NCI-H1417 (cell line): ENCODE measurements at regions not wholly inside any gene's neighbourhood (a gene's known extent, or its start where the extent isn't known, plus 50 kb on each side); places are given as distances from the start of the nearest gene placed in this dataset.

Source experiments
- DNase-seq, 3 experiments: peaks; one replicate each; lab custom pipeline; 2025; lab: John Stamatoyannopoulos, UW

DNA sequence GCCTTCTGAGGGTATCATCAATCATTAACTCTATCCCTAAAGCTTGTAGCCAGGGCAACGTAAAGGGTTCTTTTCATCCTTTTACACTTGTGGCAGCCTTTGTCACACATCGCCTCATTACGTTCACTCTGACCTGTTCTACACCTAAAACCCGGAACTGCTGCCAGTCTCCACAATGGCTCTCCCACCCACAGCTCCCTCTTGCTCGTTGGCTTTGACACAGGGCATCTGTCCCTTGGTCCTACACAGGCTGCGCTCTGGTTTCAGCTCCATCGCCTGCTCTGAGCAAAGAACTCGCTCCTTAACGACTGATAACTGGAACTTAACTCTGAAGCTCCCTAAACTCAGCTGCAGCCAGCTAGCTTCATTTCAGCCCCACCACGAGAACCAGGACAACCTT lies 112.8 kb upstream of the CTNND2 start:
- peak in 1 of 3 experiments; percentile 24 for DNase-seq

DNA sequence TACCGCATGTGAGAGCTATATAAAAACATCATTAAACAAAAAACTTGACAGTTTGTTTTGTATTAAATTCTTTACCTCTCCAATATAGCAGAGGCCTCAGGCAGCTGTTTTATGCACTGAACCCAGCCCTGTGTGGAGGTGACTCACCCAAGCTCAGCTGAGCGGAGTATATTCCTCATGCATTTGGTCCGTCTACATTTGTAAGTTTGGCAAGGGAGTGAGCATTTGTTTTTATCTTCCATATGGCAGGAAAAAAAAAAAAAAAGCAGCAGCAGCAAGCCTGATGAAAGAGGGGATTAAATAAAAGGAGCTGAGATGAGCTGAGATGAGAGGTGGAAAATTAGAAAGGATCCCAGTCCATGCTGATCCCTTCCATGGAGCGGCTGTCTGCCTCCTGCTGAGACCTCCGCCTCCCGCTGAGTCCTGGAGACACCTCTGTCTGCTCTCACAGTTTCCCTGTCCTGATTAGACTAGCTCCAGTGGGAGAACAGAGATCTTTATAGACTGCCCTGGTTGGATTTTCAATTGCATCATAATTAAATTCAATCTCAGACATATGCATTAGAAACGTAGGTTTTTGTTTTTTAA lies 112.0 kb upstream of the CTNND2 start:
- DNase-seq: peak in 2 of 3 experiments; percentile 41 to 70

DNA sequence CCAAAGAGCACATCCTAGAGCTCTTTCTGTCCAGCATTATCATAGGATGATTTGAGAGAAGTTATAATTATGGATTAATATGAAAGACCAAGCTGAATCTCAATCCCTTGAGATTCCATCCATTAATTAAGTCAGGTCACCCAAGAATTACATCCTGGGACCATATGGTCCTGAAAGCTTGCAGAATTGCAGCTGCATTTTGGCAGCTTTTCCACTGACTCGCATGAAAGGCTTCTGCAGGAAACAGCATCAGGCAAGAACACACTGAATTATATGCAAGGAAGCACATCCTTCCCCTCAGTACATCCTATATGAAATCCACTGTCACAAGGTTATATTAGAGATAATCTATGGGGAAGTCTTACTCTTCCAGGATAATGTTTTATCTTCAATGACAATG lies 109.1 kb upstream of the CTNND2 start:
- no peak for DNase-seq

DNA sequence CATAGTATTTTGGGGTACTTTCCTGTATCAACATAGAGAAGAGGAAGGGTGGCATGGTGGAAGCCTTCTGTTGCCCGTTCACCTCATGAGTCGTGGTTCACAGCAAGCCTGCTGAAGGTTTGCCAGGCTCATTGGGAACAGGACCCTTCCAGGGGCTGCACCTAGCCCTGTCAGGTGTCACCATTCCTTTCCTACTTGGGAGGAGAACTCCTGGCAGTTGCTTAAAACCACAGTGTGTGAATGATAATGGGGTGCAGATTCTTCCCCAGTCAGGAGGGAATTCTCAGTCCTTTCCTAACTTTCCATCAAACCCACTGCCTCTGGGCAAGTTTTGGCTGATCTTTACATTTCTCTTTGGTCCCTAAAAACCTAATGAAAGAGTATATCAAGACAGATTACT lies 99.4 kb upstream of the CTNND2 start:
- DNase-seq: no peak

DNA sequence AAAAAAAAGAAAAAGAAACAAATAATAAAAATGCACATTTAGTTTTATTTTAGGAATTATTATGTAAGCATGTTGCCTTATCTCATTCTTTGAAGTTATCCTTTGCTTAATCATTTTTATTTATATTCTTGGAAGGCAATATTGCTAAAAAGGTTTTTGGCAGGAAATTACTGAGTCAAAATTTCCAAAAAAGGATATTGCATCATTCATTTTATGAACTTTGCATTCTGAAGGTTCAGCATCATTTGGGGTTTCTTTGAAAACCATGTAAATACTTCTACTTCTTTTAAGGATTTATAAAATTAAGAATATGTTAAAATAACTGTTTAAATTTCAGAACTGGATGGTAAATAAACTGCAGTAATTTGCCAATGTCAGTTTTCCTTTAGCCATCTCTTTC lies 94.2 kb upstream of the CTNND2 start:
- no peak for DNase-seq

DNA sequence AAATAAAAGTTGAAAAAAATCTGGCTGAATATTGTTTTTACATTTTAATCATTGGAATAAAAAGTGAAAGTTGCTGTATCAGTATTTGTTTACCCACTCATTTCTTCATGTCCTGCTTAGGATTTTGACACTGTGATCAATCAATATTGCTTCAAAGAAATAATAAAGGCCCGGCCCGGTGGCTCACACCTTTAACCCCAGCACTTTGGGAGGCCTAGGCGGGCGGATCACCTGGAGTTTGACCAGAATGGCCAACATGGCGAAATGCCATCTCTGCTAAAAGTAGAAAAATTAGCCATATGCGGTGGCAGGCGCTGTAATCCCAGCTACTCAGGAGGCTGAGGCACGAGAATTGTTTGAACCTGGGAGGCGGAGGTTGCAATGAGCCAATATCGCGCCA lies 93.7 kb upstream of the CTNND2 start:
- DNase-seq: no peak

DNA sequence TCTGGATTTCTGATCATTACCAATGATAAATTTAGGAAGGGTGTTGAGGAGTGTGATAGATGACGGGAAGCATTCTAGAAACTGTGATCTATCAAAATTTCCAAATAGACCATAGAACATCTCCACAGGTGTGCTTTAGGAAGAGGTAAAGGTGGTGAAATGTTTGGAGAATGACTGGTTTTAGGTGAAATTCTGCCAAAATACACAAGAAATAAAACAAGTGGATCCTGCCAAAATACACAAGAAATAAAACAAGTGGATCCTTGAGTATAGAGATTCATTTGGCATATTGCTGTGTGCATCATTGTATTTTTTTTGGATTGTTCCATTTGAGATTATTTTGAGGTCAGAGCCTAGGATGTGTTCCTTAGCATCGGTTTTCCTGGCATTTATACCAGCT lies 88.3 kb upstream of the CTNND2 start:
- DNase-seq: no peak

DNA sequence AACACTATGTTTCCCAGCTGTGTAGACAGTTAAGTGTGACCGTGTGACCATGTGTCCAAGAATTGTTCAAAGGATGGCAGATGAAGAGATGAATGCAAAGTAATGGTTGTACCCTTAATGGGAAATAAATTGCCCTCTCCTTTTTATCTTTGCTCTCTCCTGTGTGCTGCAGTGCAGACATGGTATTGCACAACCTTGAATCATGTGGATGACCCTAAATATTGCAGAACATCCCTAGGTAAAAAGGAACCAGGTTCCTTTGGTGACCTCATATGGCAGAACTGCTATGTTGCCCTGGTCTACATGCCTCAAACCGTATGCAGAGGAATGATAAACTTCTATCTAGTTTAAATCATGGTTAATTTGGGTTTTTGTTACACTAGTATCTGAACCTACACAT lies 81.7 kb upstream of the CTNND2 start:
- no peak for DNase-seq

DNA sequence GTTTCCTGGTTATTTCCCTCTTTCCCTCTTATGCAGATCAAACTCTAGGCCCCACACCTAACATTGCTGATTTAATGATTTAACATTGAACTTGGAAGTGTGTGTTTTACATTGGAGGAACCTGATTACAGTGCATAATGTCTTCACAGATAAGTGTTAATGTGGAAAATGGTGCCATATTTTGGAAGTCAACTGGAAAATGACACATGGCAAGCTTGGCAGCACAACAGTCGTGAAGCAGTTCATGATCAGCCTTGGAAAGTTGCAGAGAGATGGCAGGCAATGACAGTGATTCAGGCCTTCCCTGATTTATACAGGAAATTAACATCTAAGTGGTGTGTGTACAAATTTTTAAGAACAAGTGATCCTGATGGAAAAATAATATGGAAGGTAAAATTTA lies 80.0 kb upstream of the CTNND2 start:
- DNase-seq: no peak

DNA sequence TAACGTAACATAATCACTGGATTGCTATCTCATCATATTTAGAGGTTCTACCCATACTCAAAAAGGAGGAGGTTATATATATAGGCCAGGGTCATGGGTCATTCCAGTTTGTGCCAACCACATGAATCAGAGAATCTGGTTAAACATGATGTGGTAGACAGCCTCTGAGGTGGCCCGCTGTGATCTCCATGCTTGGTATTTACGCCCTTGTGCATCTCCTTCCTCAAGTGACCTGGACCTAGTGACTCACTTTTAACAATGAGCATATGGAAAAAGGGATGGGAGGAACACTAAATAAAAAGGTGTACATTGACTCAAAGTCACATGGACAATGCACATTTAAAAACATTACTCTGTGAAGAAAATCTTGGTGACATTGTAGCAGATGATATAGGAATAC lies 77.7 kb upstream of the CTNND2 start:
- no peak for DNase-seq

DNA sequence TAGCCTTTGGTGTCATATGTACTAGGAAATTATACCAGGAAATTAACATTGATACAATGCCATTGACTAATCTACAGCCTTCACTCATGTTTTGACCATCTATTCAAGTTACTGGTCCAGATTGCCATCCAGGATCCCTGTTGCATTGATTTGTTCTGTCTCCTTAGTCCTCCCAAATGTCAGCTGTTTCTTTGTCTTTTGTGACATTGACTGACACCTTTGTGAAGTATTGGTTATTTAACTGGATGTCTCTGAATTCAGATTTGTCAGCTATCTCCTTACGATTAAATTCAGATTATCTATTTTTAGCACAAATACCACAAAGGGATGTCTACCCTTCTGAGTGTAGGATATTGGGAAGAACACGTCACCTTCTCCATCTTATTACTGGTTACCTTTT lies 73.7 kb upstream of the CTNND2 start:
- DNase-seq: no peak

DNA sequence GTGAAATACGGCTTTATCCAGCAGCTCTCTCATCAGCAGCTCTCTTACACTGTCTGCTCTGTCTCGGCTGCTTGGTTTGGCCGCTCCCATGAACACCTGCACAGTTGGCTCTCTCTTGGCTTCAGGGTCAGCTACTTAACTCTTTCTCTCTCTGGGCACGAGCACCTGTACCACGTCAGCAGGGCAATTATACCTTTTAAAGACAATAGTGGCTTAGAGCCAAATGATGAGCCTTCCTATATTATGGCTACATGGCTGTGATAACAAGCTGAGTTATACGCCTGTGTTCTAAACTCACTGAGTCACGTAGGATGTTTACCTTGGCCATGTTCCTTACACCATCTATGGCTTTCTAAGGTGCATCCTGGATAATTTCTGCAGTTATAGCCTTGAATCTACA lies 69.2 kb upstream of the CTNND2 start:
- DNase-seq: no peak

DNA sequence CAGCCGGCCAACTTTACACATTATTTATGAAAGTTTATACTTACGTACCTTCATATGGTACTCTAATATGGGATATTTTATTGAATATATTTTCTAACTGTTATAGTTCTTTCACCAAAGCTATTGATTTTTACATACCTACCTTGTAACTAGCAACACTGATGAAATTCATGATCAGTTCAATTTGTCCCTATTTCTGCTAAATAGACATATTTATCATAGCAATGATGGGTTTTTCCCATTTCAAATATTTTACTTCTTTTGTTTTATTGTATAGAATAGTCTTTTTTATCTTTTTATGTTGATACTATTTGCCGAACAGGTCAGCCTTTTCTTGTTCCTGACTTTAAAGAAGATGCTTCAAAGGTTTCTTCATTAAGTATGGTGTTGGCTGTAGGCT lies 59.0 kb upstream of the CTNND2 start:
- no peak for DNase-seq

DNA sequence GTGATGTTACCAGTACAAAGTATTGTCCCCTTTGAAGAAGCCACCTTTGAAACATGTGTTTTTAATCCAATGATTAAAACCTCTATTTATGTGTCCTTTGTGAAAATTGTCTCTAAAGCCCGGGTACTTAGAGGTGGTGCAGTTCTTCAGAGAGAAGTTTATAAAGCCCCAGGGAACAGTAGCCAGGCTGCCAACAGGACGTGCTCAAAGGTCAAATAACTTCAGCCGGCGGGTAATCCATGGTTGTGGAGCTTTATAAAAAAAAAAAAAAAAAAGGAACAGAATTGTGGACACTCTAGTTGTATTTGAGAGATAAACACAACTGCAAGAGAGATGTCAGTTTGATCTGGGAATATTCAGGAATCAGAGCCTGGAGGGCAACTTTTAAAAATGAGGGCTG lies 57.9 kb upstream of the CTNND2 start:
- no peak for DNase-seq

DNA sequence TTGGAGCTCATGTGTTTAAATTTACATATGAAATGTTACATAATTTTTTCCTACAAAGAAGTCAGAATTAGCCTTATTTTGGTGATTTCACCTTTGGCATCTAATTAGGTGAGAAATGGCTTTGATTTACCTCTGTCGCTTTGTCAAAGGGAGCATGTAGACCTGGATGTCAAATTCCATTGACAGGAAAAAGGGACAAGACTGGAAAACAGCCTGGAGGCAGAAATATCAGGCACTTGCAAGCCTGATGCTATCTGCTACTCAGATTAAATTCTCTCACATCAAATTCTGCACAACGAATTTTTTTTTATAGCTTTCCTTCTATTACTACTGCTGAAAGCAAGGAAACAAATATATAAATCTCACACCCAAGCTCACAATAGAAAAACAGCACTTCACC lies 54.1 kb upstream of the CTNND2 start:
- no peak for DNase-seq

DNA sequence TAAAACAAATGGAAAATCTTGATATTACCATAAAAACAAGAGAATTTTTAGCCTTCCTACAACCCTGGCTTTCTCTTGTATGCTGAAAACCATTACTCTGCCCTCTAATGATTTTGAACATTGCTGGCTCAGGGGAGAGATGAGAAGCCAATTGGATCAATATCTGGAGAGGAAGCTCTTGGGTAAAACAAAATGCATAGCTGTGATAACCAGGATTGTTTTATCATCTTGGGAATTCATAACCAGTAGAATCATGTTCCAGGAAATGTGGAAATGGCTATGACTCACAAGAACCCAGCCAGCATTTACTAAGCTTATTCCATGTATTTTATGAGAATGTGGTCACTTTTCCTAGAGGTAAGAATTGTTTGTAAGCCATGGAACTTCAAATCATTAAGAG lies 51.1 kb upstream of the CTNND2 start:
- DNase-seq: no peak
